NCI-H2196 (cell line): ENCODE measurements at regions not wholly inside any gene's neighbourhood (a gene's known extent, or its start where the extent isn't known, plus 50 kb on each side); places are given as distances from the start of the nearest gene placed in this dataset.
"Not testable (repeated sequence)": the region's sequence is repeated elsewhere in the genome, so short reads cannot be mapped to it uniquely, and the experiment has no call there.

ENCODE experiments used
- DNase-seq: peaks from one replicate; lab custom pipeline; 2025; ENCODE audit not compliant: unreplicated experiment; lab: John Stamatoyannopoulos, UW

DNA sequence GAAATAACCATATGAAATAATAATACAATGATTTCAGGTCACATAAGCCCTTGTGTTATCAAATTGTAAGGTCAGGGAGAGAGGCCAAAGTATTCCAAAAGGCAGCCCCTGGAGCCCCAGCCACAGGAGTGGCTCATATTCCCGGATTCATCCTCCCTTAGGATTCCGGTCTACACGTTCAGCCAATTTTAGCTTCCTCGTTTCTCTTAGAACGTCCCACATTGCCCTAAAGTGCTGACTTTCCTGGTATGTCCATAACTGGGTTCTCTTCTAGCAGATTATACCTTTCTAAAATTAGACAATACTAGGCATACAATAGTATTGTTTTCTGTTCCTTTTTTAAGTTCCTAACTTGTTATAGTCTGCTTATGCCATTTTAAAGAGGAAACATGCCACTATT is 192.7 kb upstream of the NOX3 start:
- DNase-seq, result no peak

DNA sequence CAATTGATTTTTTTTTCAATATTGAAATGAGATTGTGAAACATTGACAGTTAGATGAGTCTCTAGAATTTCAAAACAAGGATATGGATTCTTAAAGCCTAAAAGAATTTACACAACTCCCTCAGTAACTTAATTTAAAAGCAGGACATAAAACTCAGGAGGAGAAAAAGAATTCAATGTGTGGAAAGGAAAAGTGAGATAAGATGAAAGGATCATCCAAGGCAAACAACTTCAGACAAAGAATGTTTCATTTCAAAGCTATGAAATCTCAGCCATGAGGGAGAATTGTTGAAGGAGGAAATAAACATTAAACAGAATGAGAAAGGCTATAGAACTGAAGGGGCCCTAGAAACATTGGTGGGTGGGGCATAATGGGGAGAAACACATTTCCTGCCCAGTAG is 191.7 kb upstream of the NOX3 start:
- no peak for DNase-seq

DNA sequence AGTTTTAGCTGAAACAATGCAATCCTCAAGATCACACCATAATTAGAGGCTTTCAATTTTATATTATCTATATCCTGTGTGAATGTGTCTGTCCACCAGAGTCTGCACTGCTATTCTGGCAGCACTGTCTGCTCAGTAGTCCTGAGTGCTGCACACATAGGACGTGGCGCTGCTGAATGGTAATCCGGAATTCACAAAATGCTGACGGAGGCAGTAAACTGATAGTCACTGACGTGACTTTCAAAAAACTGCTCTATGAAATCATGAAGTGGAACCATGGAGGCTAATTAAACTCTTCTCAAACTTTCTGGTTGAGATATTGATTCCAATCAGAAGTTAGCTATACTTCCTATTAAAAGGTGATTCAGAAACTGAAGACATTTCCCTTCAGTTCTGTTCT is 190.8 kb upstream of the NOX3 start:
- DNase-seq, result no peak

DNA sequence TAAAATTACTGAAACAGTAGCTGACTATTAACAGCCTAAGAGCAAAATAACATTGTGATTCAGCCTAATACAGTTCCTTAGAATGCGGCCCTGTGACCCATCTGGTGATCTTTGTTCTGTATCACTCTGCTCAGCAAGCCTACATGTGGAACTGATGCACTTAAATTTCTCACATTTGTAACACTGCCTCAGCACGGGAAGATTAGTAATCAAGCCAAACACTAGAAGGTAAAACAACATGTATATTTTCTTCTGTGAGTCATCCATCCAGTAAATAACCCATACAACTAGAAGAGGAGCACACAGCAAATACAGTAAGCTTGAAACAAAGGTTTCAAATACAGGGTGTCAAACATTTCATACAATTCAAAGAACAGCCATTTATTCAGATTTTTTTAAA is 189.7 kb upstream of the NOX3 start:
- no peak for DNase-seq

DNA sequence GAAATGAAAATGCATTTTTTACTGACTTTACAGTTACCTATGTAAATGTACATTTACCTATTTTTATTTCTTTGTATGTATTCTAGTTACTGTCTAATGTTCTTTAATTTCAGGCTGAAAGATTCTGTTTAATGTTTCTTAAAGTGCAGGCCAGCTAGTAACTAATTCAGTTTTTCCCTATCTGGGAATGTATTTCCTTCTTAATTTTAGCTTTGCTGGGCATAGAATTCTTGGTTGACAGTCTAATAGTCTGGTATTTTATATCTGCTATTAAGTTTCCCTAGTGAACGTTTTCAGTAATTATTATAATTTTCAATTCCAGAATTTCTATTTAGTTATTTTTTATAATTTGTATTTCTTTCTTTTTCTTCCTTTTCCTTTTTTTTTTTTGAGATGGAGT is 186.0 kb upstream of the NOX3 start:
- DNase-seq, result no peak

DNA sequence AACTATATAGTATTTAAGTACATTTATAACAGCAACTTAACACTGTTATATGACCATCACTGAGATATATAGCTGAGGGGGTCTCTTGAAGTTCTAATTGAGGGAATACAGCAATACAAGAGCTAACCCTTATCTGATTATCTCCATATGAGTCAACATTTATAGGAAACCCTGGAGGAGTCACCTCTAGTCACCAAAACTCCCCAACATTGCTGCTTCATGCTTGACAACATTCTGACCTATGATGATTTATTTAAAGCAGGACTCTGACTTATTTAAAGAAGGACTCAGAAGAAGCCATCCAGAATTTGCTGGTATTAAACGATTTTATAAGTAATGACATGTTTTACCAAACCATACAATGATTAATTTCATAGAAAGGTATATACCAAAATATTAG is 182.6 kb upstream of the NOX3 start:
- no peak for DNase-seq

DNA sequence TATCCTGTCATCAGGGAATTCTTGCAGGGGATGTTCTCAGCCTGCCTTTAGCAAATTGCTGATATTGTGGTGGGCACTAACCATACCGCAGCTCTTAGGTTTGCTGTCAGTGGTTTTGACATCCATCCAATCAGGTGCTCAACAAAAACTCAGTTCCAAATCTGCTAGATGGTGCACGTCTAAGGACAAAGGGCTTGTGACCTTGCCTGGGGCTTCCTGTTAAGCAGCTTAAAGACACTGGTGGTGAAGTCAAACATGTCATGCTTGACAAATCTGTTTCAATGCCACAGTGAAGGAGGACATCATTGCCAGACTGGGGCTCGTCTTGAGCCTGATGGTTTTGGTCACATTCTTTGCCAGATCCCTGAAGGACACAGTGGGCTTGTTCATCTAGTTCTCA is 179.8 kb upstream of the NOX3 start:
- DNase-seq, result no peak

DNA sequence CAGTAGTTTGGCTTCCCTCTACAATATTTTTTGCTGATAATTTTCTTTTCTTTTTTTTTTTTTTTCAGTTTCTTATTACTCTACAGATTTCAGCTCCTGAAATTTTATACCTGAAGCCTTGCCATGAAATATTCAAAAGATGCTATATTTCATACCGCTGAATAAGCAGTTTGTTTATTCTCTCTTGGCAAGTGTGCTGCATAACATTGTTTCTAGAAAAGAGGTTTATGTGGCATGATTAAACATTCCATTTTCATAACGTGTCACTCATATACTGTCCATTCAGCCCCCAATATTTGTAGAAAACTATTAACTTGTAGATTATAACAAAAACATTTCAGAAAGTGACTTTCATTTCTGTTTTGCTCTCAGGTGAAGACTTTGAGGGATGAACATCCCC is 174.4 kb upstream of the NOX3 start:
- no peak for DNase-seq

DNA sequence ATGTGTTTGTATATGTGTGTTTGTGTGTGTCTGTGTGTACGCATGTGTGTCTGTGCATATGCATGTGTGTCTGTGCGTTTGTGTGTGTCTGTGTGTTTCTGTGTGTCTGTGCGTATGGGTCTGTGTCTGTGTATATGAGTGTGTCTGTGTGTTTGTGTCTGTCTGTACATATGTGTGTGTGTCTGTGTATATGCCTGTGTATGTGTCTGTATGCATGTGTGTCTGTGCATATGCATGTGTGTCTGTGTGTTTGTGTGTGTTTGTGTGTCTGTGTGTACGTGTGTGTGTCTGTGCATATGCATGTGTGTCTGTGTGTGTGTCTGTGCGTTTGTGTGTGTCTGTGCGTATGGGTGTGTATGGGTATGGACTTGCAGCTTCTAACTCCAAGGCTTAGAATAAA is 174.0 kb upstream of the NOX3 start:
- DNase-seq, result no peak

DNA sequence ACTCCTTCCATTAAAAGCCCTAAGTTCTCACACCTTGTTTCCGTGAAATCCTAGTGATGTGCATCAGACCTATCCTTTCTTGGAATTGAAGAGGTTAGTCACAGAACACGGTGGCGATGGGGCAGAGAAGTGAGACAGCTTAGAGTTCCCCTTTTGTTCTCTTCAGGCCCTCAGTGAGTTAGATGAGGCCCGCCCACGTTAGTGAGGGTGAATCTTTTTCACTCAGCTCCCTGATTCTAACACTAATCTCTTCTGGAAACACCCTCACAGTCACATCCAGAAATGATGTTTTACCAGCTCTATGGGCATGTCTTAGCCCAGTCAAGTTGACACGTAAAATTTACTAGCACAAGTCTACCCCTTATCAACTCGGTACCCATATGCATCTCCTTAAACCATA is 172.7 kb upstream of the NOX3 start:
- DNase-seq, result no peak

DNA sequence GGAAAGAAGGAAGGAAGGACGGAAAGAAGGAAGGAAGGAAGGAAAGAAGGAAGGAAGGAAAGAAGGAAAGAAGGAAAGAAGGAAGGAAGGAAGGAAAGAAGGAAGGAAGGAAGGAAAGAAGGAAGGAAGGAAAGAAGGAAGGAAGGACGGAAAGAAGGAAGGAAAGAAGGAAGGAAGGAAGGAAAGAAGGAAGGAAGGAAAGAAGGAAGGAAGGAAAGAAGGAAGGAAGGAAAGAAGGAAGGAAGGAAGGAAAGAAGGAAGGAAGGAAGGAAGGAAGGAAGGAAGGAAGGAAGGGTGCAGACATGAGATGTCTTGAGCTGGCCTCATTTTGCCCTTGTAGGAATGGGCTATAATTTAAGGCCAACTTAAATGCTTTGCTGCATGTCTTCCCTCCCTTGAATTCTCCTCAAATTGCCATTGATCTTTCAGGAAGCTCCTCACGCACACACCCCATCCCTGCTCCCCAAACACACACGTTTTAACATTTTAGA is 172.1 kb upstream of the NOX3 start:
- not testable (repeated sequence) for DNase-seq

DNA sequence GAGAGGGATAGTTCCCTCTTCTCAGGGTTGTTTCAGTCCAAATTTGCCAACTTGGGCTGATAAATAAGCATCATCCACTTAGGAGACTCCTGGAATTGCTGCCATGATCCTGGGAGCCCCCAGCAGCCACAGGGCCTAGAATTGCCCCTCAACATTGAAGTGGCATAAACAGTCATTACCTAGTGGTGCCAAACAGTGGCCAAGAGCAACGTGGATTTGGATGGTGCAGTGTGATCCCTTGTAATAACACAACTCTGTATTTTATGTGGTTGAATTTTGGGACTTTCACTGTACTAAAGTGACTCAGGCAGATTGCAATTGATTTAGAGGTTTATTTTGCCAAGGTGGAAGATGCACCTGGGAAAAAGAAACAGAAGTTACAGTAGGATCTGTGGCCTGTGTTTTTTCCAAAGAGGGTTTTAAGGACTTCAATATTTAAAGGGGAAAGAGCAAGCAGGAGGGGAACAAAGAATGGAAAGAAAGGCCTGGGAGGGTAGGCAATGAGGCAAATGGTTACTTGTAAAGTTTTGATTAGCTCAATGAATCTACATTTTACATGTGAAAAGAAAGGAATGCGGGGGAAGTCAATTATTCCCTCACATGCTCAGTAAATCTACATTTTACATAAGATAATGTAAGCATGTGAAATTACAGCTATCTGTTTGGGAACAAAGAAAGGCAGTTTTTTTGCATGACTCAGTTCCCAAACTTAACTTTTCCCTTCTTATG is 168.0 kb upstream of the NOX3 start:
- DNase-seq, result no peak

DNA sequence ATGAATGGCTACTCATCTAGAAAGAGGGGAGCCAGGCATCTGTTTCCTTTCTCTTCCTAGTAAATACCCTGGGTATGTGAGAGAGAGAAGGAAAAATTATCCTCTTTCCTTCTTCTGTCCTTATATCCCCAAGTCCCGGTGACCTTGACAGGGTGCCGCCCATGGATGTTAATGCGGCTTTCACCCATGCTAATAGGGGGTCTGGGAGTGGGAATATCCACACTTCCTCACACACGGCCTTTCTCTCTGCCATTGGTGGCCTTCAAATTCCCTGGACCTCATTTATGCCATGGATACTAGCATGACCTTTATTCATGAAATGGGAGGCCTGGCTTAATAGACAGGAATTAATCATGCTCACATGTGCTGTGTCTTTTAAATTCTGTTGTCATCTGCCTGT is 159.0 kb upstream of the NOX3 start:
- DNase-seq, result no peak

DNA sequence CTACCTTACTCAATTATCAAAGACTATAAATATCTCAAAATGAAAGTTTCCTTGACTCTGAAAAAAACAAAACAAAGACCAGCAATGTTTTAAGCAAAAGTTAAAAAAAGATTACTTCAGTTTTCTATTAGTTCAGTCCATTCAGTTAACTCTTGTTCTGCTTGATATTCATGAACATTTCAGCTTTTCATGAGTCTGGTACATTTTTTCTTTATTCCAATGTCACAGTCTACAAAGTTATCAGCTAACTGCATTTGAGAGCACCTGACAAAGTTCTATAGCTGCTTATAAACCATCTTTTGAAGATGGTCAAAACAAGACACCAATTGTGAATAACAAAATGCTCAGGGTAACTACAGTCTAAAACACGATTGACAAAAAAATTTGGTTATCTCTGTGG is 156.1 kb upstream of the NOX3 start:
- DNase-seq, result no peak

DNA sequence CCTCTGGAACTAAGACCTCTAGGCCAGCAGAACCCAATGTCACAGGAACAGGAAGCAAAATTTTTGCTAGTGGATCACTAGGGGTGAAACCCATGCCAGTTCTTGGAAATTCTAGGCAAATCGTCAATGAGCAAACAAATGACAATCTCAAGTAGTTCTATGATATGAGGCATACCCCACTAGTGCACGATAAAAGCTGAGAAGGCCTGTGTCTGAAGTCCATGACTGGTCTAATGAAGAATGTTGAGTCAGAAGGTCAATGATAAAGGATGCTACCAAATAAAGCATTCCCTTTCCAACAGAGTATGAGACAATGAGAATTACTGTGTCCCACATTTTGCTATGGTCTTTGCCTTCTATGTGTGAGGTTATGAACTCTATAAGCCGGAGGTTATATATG is 149.4 kb upstream of the NOX3 start:
- DNase-seq, result no peak

DNA sequence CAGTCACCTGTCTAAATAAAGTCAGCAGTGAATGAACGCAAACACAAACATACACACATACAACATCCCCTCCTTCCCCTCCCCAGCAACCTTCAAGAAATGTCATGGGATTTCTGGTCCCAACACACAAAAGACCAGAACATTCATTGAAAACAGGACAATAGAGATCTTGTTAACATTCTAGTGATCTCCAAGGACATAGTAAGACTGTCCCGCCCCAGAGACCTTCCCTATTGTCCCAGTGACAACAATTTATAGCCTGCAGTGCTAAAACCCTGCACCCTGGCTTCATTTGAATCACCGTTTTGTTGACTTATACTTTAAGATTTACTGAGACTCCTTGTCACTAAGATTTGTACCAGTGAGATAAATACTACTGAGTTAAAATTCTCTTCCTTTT is 143.9 kb upstream of the NOX3 start:
- no peak for DNase-seq

DNA sequence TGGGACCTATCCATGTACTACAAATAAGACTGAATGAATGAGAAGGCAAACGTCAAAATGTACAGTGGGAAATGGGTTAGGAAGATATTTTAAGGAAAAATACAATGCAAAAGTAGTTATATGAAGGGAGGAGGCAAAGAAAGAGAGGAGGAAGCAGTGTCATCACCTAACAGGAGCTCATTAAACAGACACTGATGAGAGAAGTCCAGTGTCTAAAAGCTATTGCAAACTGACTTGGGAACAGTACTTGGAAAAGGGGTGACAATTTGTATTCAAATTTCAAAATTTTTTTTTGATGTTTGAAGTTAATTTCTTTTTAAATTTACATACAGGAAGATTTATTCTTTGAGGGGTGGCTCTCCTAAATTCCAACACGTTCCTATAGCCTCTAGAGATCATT is 143.5 kb upstream of the NOX3 start:
- no peak for DNase-seq

DNA sequence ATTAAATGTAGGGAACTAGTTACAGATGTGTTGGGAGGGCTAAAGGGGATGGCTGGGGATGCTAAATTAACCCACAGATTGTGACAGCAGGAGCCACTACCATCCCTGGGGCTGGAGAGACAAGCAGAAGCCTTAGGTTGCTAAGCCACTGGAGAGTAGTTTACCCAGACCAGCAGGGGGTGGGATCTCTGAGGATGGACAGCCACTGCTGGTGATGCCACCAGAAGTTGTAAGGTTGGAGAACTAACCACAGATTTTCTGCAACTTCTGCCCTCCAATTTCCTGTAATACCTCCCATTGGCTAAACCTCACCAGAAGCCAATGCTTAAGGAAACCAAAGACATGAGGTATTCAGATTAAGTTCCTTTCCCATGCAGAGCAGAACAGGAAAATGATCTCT is 139.6 kb upstream of the NOX3 start:
- DNase-seq, result no peak

DNA sequence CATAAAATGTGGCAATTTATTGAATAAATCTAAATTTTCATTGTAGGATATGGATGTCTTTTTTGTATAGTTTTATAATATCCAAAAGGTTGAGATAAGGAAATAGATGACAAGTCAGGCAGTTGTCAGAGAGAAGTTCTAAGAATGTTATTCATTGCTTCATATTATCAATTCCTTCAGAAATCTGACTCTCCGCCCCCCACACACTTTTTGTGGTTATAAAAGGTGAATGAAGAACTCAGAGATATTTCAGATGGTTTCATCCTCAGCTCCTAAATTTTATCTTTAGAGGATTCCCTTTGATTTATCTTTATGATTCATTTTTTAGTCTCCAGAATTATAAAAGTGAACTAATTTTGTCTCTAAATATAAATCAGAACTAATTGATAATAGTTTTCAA is 136.1 kb upstream of the NOX3 start:
- DNase-seq, result no peak

DNA sequence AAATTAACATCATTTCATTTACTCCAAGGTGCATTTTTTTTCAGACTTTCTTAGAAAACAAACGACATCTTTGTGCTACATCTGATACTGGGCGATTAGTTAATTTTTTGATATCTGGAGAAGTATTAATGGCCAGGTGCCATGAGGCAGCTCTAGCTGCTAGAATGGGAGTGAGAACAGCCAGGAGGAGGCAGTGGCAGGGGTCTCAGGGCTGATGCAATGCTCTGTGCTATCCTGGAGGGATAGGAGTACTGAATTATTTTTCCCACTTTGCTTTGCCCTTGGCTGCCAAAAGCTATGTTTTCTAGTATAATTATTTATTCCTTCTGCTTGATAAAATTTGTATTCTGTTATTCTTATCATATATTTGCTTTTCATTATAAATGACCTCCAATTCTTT is 133.6 kb upstream of the NOX3 start:
- DNase-seq, result no peak

DNA sequence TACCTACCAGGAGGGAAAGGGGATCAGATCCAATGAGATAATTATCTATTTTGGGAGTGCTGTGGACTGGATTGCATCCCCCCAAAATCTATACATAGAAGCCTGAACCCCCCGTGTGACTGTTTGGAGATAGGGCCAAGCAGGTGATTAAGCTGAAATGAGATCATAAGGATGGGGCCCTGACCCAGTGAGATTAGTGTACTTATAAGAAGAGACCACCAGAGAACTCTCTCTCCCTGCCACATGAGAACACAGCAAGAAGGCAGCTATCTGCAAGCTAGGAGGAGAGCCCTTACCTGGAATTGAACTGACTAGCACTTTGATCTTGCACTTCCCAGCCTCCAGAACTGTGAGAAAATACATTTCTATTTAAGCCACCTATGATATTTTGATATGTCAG is 132.2 kb upstream of the NOX3 start:
- no peak for DNase-seq

DNA sequence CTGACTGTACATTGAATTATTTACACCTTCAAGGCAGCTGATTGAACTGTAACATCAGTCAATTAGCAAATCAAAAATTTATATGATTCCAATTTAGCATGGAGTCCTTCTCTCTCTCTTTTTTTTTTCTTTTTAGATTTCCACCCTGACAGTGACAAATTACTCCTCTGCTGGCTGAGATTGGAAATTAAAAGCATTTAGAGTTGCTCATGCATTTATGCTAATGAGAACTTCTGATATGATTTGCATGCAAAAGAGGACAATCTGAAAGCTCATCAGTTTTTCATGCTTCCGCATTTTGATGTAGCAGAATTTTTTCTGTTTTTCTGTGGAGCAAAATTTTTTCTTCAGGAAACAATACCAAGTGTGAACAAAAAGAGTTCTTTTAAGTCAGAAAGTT is 130.5 kb upstream of the NOX3 start:
- no peak for DNase-seq

DNA sequence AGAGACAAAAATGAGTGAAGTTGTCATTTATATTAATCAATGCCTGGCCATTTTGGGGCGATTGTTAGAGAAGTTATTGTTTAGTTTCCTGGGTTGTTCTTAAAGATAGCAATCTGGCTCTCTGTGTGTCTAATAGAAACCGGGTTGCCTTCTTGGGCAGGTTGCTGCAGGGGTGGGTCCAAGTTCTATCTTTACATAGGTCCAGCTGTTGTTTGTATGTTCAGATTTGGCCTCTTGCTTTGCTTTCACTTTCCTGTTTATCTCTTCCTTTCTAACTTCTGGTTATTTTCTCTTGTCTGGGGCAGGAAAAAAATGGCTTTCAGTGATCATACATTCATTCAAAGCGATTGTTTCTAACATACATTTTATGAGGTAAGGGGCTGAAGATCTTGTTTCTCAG is 128.4 kb upstream of the NOX3 start:
- no peak for DNase-seq
